NCI-H2107 treated with DMSO at 0.1 percent for 48 hours (cell line): ENCODE measurements at regions not wholly inside any gene's neighbourhood (a gene's known extent, or its start where the extent isn't known, plus 50 kb on each side); places are given as distances from the start of the nearest gene placed in this dataset.

Experiments used
- DNase-seq: peaks from one replicate; lab custom pipeline; 2025; ENCODE audit not compliant: unreplicated experiment; lab: John Stamatoyannopoulos, UW

DNA sequence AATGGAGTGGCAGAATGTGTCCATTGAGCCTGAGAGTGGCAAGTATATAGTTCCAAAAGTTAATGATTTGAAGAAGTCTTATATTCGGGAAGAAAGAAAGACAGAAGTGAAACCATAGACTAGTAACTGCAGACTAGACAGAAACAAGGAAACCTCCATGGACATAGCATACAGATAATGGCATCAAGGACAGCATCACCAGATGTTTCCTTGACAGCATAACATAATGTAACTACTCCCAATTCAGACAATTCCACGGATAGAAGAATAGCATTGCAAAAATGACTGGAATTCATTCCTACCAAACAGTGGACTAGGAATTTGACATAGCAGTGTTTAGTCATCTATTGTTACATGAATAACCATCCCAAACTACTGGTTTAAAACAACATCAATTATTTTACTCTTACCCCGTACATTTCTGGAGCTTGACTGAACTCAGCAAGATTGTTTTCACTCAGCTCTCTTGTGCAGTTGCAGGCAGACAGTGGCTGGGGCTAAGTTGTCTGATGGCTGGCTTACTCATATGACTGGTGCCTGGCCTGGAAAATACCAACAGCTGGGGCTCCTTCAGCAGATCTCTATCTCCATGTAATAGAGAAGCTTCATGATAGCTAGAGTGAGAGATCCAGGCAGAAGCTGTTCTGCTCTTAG, 109.7 kb upstream of the GADL1 start:
- no peak for DNase-seq

- DNase-seq = no peak
Measured at GRCh38 chr3:31008994-31009393, 114.5 kb upstream of the GADL1 start.

- no peak for DNase-seq
Measured at GRCh38 chr3:31009881-31010280, 115.4 kb upstream of the GADL1 start.

DNA sequence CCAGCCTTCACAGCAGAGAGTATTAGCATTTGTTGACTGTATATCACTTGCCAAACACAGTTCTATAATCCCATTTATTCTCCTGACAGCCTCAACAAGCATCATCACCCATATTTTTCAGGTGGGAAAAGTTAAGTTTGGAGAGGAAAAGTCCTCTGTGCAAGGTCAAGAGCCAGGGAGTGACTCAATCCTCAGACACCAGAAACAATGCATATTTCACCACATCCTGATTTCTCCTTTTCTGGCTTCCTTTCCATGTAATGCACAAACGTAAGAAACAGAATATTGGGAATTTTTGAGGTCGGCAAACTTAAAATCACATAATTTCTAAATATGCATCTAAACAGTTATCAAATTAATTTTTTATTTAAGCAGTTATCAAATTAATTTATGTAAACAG, 116.0 kb upstream of the GADL1 start:
- no peak for DNase-seq

DNA sequence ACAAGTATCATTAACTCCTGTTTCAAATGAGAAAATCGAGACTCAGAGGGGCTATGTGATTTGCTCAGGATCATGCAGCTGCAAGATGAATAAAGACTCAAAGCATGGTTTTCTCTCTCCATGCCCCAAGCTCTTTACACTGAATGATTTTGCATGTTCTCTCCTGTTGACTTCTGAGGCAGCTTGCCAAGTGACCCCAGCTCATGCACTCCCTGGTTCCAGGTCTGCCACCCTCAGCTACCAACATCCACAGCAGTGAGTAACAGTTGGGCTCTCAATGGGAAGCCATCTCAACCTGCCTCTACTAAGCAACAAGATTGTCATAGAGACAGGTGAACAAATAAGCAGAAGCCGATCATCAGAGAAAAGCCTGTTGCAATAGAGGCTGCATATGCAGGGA, 116.9 kb upstream of the GADL1 start:
- DNase-seq = no peak

GRCh38 chr3:31013090-31013489, 118.6 kb upstream of the GADL1 start:
- DNase-seq = no peak

DNA sequence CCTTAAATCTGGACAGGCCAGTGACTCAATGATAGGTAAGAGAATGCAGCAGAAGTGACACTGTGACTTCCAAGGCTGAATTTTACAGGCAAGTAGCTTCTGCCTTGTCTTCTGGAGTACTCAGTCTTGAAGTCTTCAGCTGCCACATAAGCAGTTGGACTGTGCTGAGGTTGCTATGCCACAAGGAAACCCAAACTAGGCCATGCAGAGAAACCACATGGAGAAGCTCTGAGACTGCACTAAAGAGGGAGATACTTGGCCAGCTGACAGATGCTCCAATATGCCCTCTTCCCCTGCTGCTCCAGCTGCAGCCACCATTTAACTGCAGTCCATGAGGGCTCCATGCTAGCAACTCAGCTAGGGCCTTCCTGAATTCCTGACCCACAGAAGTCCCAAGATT, 119.4 kb upstream of the GADL1 start:
- DNase-seq = no peak

DNA sequence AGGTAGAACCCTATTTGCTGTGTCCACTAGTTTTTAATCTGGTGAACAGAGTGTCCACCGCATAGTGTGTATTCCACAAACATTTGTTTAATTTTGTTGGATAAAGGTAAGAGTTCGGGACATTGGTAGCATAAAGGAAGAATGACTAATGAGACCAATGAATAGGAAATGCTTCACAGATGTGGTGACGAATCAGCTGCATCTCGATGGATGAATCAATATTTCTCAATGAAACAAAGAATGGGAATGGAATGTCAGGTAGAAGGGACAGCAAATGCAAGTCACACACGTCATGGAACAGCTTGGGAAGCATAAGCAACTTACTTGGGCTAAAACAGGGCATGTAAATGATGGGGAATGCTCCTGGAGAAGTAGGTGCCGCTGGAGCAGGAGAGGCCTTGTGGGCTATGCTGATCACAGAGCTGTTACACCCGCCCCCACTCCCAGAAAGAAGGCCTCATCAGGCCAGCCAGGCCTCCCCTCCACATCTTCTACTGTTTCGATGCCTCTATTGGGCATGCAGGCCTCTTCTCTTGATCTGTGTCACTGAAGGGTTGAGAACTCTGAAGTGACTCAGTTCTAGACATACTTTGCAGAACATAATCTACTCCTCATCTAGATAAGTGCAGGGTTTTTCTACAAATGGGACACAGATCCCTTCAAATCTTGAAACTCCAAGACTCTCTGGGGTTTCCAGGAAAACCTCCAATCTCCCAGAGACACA, 120.0 kb upstream of the GADL1 start:
- DNase-seq = no peak

GRCh38 chr3:31016196-31016595, 121.7 kb upstream of the GADL1 start:
- DNase-seq = no peak

DNA sequence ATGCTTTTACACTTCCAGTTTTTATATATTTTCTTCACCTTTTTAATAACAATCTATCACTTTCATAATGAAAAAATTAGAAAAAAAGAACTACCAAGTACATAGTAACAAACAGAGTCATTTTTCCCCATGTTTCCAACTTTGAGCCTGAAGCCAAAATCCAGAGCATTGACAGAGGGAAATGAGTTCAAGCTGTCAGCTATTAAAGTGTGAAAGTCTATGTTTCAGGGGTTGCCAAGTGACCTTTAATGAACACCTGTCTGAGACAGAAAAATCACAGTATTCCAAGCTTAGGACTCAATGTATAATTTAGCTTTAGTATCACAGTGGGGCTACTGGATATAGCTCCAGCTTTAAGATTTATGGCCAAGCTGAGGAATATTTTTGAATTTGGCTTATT, 128.3 kb upstream of the GADL1 start:
- no peak for DNase-seq

GRCh38 chr3:31025541-31025940, 131.1 kb upstream of the GADL1 start:
- DNase-seq = no peak

DNA sequence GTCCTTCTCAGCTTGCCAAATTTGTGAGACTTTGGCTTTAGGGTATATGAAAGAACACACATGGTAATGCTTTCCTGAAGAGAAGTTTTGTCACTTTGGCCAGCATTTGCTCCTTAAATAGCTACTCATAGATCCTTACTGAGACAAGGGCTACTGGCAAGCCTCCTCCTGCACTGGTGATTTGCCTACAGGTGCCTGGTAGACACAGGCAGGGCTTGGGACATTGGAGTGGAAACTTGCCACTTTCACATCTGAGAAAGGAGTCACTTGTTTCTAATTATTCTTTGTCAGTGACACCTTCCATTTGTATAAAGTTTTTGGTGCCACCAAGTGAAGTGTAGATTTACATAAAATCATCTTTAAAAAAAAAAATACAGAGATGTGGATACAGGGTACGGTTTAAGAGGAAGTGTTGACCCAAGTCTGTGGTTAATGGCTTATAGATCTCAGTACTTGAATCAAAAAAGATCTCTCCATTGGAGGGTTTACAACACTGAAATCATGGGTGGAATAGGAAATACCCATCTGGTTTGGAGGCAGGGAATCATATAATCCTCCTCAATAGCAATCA, 132.8 kb upstream of the GADL1 start:
- DNase-seq = no peak

DNA sequence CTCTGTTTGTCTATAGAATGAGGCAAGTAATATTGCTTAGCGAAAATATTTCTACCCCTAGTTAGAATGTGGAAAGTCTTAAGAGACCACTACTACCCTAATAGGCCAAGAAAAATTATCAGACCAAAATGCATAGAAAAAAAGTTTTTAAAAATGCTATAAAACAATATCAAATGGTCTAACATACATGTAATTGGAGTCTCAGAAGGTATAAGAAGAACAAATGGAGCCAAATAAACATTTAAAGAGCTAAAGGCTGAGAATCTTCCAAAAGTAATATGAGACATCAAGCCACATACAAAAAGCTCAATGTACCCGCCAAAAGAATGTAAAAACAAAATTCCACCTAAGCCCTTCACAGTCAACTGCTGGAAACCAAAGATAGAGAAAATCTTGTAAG, 133.5 kb upstream of the GADL1 start:
- no peak for DNase-seq

- no peak for DNase-seq
Measured at GRCh38 chr3:31028766-31029165, 134.3 kb upstream of the GADL1 start.

- no peak for DNase-seq
Measured at GRCh38 chr3:31029706-31030105, 135.2 kb upstream of the GADL1 start.

DNA sequence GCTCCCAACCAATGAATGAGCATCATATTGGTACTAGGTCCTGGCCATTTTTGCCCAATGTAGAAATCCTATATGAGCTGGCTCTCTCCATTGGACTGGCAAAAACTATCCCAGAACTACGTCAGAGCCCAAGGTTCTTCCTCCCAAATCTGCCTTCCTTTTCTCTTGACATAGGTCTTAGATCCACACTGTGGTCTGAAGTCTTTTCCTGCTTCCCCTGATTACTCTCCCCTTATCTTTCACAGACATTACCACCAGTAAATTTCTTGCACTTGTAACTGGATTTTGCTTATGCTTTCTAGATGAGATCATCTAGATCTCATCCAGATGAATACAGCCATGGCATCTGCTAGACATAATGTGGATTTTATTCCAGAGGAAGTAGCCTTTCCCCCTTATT, 141.2 kb upstream of the GADL1 start:
- no peak for DNase-seq

DNA sequence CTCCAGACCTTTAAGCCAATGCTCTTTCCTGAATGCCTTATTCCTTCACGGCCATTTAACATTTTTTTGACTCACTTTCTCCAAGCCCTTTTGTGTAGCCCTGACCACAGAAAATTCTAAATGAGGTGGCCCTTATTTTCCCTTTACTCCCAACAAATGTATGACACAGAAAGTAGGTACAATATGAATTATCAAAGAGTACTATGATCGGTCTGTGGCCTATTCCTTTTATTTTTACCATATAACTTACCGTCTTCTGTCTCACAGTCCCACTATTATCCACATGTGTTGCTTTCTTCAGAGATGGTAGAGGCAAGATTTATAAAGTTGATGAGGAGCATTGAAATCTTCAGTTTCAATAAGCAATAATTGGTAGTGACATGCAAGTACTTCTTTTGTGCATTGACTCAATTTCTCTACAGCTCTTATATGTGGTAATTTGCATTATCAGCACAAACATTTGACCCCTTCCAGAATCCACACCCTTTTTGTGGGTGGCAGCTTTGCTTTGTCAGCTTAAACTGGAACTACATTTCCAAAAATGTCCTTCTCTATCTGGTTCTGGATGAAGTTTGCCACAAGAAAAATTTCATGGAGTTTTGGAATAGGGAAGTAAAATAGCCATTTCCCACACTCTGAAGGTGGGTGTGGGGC, 143.8 kb upstream of the GADL1 start:
- no peak for DNase-seq

DNA sequence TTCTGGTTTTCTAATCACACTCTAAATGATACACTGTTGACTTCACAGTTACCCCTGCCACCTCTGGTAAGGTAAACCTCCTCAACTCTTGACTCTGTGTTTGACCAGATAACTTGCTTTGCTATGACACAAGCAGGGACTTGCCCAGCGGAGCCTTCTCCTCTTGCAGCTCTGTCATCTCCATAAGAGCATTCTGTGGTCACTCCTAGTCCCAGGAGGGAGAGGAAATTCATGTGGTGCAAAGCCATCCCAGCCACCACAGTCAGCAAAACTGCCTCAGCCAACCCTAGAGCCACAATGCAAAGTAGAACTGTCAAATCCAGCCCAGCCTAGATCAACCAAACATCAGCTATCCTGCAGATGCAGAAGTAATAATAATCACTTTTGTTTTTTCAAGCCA, 144.7 kb upstream of the GADL1 start:
- no peak for DNase-seq

DNA sequence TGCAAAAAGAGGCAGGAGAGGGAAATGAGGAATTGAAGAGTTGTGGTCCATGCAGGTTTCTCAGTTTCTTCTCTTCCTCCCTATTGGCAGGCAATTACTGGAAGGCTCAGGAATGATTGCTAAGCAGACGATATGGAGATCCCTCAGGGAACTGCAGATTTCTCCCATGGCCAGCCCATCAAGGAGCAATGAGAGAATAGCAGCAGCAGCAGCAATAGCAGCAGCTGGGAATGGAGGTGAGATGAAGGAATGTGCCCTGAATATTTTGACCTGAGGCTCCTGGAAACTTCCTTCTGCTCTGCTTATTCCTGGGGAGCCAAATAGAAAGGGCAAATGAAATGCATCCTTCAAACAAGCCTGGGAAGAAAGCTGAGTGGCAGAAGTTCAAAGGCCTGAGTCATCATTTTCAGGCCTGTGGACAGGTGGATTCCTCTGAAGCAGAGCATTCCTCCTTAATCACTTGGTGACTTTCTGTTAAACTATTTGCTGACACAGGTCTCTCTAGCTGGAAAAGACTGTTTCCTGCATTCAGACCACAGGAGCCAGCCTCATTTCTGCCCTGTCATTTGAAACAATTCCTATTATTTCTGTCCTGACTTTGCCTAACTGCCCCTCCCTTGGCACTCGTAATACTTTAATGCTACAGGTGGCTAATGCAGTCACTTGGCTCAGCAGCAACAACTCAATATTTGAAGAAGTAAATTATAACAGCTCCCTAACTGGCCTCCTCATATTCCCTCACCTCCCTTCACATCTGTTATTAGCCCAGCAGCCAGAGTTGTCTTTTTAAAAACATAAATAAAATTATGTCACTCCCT, 146.9 kb upstream of the GADL1 start:
- DNase-seq = no peak

DNA sequence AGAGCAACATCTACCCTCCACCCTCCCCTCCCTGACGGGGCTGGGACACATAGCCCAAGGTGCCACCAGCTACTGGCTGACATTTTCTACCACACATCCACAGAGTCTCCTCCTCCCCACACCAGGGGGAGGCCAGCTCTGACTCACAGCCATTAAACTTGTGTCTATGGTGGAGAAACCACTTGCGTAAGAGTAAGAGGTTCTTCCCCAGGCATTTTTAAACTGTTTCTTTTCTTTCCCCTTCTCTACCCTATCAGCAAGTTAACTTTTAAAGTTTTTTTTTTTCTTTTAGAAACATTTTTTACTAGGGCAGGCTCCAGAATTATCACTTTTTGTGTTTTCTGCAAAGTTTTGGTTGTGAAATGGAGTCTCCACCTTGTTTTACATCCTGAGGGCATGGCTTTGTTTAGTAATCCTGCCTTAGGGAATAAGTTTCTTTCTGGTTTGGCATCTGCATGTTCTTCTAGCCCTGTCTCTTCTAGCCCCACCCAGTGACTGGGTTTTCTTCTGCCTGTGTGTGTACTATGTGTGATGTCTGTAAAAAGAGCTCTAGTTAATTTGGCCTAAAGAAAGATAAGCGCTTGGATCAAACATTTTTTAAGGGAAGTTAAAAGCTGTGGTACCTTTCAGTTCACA, 148.8 kb upstream of the GADL1 start:
- DNase-seq = no peak

- DNase-seq = no peak
Measured at GRCh38 chr3:31047673-31048072, 153.2 kb upstream of the GADL1 start.
